COLO829 (cell line): ENCODE measurements at regions not wholly inside any gene's neighbourhood (a gene's known extent, or its start where the extent isn't known, plus 50 kb on each side); places are given as distances from the start of the nearest gene placed in this dataset.
A peak's percentile ranks its signal among the peaks of the same experiment; 100 is the strongest.

Experiments
- DNase-seq: peaks from one replicate; pipeline ENCODE4 v3.0.0; 2012; ENCODE audit warnings: low spot score

DNA sequence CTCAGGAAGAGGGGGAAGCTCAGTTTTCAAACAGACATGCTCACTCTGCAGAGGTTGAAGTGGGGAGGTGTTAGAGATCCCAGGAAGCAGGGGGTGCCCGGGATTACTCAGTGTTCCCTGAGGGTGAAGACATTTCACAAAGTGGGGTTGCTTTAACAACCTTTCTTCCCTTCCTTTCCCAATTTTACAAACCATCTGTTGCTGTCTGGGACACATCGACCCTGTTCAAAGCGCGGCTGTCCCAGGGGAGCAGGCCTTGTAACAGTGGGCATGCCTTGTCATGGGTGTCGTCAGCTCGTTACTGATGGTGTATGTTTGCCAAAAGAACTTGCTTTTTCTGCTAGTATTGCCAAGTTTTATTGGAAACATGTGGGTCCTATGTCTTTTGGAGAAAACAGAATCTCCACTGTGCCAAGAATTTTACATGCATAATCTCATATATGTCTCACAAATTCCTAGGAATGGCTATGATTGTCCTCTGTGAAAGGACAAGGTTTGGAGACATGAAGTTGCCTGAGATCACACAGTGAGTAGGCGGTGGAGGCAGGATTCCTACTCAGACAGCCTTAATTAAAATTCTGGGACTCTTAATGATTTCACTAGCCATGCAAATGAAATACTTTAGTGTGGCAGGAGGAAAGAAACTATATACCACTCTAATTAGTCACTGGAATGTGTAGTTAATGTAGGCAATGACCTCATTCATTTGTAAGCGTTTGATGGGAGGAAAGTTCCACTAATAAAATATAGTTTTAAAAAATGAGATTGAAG lies 198.9 kb downstream of the NXNL2 start:
- DNase-seq: peak; percentile 36

DNA sequence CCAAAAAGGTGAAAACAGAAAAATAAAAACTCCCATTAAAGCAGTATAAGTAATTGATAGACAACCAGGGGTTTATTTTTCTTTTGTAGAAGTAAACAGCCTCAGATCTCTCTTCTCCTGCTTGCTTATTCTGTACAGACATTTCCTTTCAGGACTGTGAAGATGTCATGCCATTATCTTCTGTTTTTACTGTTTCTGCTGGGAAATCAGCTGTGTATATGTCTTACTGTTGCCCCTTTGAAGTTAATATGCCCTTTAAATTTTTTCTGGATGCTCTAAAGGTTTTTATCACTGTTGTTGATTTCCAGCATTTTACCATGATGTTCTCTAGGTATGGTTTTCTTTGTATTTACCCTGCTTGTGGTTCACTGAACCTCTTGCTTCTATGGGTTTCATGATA lies 199.5 kb downstream of the NXNL2 start:
- DNase-seq: no peak

- no peak for DNase-seq
These were observed 201.2 kb downstream of the NXNL2 start for GRCh38 chr9:88736136-88736637.

GRCh38 chr9:88737031-88737430 lies 202.1 kb downstream of the NXNL2 start:
- DNase-seq: no peak

DNA sequence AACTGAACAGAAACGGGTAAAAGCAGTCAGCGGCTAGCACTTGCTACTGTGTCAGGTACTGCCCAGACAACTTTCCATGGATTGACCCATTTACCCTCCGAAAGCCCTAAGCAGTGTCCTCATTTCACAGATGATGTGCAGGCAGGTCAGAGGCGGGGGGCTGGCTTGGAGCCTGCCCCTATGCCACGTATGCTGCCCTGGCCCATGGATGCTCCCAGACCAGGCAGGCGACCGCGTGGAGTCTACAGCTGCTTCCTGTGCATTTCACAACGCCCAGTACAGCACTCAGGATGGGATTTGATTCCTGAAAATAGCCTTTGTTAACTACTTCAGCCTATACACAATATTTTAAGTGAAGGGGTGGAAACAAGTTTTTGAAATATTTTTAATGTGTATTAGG lies 202.9 kb downstream of the NXNL2 start:
- DNase-seq: no peak

DNA sequence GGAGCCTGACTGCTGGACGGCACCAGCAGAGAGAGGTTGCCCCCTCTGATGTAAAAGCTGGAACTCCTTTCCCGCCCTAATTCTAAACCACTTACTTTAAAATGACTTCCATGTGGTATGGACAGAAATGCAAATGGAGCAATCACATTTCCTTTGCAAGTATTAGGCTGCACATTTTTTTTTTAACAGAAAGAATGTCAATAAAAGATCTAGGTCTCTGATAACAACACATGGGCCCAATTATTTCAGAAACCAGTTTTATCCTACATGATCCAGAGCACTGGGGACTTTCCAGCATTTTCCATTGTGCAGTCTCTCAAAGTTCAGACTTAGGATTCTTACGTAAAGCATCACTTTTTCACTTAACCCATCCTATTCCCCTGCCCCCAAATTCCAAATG lies 203.7 kb downstream of the NXNL2 start:
- DNase-seq: no peak

GRCh38 chr9:88739373-88739772 lies 204.4 kb downstream of the NXNL2 start:
- no peak for DNase-seq

DNA sequence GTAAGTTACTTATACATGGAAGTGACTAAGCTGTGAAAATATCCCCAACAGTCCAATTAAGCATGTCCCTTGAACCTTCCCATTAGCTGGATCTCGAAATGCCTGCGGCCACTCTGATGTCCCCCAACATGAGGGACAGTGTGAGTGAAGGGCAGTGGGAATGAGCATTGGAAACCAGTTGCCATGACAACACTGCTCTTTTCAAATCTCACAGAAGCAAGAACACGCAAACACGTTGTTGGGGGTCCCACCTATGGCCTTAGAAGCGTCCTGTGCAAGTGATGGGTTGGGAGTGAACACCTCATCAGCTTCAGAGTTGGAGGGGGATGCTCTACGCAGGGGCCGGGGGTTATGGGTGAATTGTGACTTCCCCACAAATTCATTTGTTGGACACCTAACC lies 205.9 kb downstream of the NXNL2 start:
- DNase-seq: no peak

- no peak for DNase-seq
These were observed 206.4 kb downstream of the NXNL2 start for GRCh38 chr9:88741335-88741734.

- peak; percentile 30 for DNase-seq
These were observed 207.5 kb downstream of the NXNL2 start for GRCh38 chr9:88742483-88742882.

DNA sequence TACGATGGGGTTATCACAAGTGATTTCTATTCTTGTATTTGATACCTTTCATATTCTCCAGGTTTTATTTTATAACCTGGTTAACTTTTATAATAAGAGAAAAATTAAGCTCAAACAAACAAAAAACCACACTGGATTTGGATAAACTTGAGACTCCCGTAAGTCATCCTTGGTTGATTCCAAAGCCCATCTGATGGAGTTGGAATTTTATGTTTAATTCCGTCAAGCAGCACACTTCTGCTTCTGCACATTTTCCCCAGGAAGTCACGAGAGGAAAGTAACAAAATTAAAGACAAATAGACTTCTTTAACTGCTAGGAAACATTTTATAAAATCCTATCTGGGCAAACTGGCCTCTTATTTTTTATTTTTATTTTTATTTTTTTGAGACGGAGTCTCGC lies 207.9 kb downstream of the NXNL2 start:
- DNase-seq: no peak

GRCh38 chr9:88745276-88746001 lies 210.5 kb downstream of the NXNL2 start:
- no peak for DNase-seq

DNA sequence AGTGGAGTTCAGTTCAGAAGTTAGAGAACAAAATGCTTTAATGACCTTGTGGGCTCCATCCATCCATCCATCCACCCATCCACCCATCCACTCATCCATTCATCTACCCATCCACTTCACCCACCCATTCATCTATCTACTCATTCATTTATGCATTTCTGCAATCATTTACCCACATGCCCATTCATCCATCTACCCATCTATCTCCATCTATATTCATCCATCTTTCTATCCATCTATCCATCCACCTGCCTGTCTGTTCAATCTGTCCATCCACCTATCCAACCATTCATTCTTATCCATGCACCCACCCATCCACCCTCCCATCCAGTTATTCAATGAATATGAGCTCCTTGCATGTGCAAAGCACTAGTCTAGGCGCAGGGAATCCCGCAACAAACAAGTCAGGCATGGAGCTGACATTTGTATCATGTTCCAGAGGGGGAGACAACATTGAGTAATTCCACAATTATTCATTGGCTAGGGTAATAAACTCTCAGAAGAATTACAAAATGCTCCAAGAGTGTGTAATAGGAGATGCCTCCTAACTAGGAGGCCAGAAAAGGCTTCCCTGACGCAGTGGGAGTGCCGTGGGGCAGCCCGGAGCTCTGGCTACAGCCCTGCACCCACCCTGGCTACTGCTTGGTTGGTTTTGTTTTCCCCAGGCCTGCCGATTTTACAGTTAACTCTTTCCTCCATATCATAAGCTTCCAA lies 211.2 kb downstream of the NXNL2 start:
- no peak for DNase-seq

DNA sequence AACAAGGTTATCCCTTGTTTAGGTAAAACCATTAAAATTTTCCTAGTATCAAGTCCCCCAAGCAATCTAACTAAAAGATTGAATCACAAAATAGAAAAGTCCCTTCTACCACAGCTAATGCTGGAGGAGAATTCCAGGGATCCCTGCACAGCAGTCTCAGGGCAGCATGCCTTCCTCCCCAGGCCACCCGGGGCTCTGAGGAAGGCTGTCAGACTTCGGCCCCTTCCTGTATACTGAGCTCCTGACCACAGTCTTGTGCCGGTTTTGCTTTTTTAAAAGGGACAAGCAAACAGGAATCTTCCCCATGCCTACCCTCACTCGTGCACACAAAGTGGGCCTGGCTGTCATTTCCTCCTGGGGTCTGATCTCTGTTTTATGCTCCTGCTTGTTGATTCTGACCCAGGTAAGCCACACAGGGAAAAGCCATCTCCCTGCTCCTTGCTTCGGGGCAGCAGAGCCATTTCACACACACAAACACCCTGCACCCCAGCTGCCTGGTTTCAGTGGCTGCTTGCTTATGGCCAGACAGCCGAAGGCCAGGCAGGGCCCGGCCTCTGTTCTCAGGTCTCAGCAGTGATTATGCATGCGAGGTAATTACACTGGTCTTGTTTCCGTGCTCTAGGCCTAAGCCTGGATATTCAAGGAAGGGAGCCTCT lies 211.9 kb downstream of the NXNL2 start:
- no peak for DNase-seq

DNA sequence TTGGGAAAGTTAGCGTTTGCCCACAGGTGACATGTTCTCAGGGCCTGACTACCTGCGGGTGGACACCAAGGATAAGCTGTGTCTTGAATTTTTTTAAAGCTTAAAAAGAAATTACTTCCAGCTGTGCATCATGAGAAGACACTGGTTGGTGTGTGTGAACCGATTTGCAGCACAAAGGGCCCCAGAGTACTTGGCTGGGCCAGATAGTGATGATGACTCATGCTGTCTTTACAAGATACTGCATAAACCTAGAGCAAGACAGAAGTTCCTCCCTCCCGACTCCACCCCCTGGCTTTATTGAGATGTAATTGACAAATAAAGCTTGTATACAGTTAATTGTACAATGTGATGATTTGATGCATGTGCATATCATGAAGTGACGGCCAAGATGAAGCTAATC lies 212.8 kb downstream of the NXNL2 start:
- peak; percentile 95 for DNase-seq

DNA sequence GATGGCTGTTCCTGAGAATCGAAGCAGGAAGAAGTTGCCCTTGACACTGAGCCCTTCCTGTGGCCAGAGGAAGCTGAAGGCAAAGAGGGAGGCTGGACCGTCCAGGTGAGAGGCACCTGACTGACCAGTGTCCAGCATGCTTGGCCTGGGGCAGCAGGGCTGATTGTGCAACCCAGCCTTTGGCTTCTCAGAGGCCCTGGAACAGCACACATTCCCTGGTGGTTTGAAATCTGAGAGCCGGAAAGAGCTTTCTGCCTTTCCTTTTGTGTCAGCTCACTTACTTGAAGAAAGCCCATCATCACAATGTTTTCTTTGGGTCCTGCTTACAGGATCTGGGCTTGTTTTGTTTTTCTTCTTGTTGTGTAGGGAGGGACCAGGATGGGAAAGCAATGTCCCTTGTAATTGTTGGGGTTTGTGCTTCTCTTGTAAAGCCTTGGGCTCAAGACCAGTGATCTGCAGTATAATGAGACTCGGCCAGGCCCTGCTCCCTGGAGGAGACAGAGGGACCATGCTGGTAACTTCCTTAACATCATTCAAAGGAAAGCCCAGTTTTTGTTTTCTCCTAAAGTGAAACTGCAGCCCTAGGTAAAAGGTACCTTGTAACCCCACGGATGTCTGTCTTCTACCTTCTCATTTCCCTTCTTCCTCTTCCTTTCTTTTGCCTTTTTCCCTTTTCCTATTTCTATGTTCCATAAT lies 213.7 kb downstream of the NXNL2 start:
- no peak for DNase-seq

DNA sequence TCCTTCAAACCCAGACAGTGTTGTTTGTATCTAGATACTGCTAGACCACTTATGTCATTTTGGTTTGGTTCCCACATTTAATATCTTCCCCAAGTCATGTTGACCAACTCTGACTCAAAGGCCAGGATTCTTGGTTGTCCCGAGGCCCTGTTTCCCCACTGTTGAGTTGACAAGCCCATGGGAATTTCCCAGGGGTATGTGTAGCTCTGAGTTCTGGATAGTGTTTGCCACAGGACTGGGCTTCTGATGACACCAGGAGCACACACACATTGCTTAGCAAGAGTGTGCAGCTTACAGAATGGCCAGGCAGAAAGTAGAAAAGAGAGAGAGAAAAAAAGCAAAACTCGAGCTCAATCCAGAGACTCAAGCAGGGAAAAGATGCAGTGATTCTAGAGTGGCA lies 214.4 kb downstream of the NXNL2 start:
- DNase-seq: no peak

DNA sequence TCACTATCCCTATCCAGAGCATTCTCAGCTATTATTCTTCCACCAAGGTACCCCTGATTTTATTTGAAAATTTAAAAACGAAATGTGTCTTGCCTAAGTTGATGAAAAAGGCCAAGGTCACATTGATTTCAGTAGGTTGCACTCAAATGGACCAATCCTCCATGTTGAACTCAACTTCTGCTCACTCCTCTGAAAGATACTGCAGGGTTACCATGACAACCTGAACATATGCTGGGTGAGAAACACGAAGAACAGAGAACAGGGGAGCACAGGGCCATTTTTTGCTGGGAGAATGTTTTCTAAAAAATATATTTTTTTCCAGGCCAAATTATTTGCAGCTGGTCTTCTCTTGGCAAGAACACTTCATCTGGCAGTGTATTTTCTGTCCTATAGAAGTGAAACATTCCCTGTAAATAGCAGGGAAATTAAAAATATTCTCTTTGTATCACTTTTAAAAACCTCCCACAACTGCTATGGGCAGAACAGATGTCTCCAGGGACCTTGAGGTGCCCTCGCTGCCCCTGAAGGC lies 215.9 kb downstream of the NXNL2 start:
- DNase-seq: no peak

GRCh38 chr9:88751781-88752180 lies 216.8 kb downstream of the NXNL2 start:
- DNase-seq: no peak

DNA sequence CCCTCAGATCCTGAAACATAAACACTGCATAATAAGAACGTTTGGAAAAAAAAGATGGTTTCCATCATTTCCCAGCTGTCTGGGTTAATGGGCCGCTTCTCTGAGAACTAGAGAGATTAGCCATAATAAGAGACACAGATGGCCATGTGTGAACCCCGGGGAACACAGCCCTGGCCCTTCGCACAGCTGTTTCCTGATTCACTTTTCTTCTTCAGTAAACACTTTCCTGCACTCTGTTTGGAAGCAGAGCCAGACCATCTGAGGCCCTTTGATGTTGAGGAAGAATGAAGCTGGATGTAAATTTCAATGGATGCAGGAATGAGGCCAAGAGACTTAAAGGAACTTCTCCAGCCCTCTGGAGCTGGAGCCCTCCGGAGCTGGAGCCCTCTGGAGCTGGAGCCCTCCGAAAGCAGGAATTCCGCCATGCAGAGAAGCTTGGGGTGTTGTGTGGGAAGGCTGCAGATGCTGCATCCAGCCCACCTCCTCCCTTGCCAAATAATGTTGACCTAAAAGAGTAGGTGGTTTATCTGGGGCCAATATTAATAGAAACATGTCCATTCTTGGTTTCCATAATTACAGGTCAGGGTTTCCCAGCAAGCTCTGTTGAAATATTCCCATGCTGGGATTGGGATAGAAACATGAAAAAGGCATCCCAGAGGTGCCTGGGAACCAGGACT lies 218.9 kb downstream of the NXNL2 start:
- DNase-seq: no peak

GRCh38 chr9:88754452-88754851 lies 219.5 kb downstream of the NXNL2 start:
- no peak for DNase-seq
